ENCODE measurements at regions not wholly inside any gene's neighbourhood (a gene's known extent, or its start where the extent isn't known, plus 50 kb on each side); places are given as distances from the start of the nearest gene placed in this dataset.

- TF ChIP-seq CTCF (IDR thresholded peaks at IDR 0.05) (no peak), POLR2A (IDR thresholded peaks at IDR 0.05) (no peak)
Measured at GRCh38 chr14:81884382-81884781, 350.7 kb upstream of the SEL1L start.

Data from sigmoid colon (tissue), 3 donors.